OCI-M1 (cell line): ENCODE measurements at regions not wholly inside any gene's neighbourhood (a gene's known extent, or its start where the extent isn't known, plus 50 kb on each side); places are given as distances from the start of the nearest gene placed in this dataset.

Source experiments
- DNase-seq: peaks from one replicate; lab custom pipeline; 2025; lab: John Stamatoyannopoulos, UW

GRCh38 chr5:60376860-60377259 lies 323.1 kb downstream of the DEPDC1B start:
- DNase-seq: no peak

- no peak for DNase-seq
Observed at GRCh38 chr5:60374409-60374808, 325.6 kb downstream of the DEPDC1B start.

- DNase-seq: no peak
Observed at GRCh38 chr5:60372786-60373185, 327.2 kb downstream of the DEPDC1B start.

- DNase-seq: no peak
Observed at GRCh38 chr5:60371065-60371464, 328.9 kb downstream of the DEPDC1B start.

GRCh38 chr5:60370508-60370907 lies 329.5 kb downstream of the DEPDC1B start:
- no peak for DNase-seq

- no peak for DNase-seq
Observed at GRCh38 chr5:60369391-60369790, 330.6 kb downstream of the DEPDC1B start.

GRCh38 chr5:60368100-60368499 lies 331.9 kb downstream of the DEPDC1B start:
- no peak for DNase-seq

GRCh38 chr5:60366489-60366888 lies 333.5 kb downstream of the DEPDC1B start:
- DNase-seq: no peak

- no peak for DNase-seq
Observed at GRCh38 chr5:60365001-60365400, 335.0 kb downstream of the DEPDC1B start.

- no peak for DNase-seq
Observed at GRCh38 chr5:60362158-60362557, 337.8 kb downstream of the DEPDC1B start.

GRCh38 chr5:60360355-60360754 lies 339.6 kb downstream of the DEPDC1B start:
- no peak for DNase-seq

GRCh38 chr5:60357302-60357701 lies 342.7 kb downstream of the DEPDC1B start:
- DNase-seq: no peak

GRCh38 chr5:60356745-60357144 lies 343.2 kb downstream of the DEPDC1B start:
- DNase-seq: no peak

- DNase-seq: no peak
Observed at GRCh38 chr5:60355181-60355580, 344.8 kb downstream of the DEPDC1B start.

- DNase-seq: no peak
Observed at GRCh38 chr5:60354311-60354710, 345.7 kb downstream of the DEPDC1B start.

GRCh38 chr5:60352992-60353599 lies 346.9 kb downstream of the DEPDC1B start:
- no peak for DNase-seq

- DNase-seq: no peak
Observed at GRCh38 chr5:60350794-60351193, 349.2 kb downstream of the DEPDC1B start.

GRCh38 chr5:60349891-60350415 lies 350.0 kb downstream of the DEPDC1B start:
- no peak for DNase-seq

- DNase-seq: no peak
Observed at GRCh38 chr5:60346393-60346792, 353.6 kb downstream of the DEPDC1B start.

- no peak for DNase-seq
Observed at GRCh38 chr5:60343102-60343501, 356.9 kb downstream of the DEPDC1B start.

- DNase-seq: no peak
Observed at GRCh38 chr5:60340965-60341471, 358.9 kb downstream of the DEPDC1B start.

- DNase-seq: no peak
Observed at GRCh38 chr5:60340326-60340725, 359.6 kb downstream of the DEPDC1B start.

- no peak for DNase-seq
Observed at GRCh38 chr5:60339691-60340201, 360.2 kb downstream of the DEPDC1B start.

- DNase-seq: no peak
Observed at GRCh38 chr5:60338846-60339245, 361.1 kb downstream of the DEPDC1B start.
